Fibroblast of mammary gland (primary cell): ENCODE measurements at regions not wholly inside any gene's neighbourhood (a gene's known extent, or its start where the extent isn't known, plus 50 kb on each side); places are given as distances from the start of the nearest gene placed in this dataset.

Source experiments
- DNase-seq: peaks from one replicate; pipeline ENCODE4 v3.0.0-alpha.2; 2010; ENCODE audit warnings: low read depth
- H3K4me3 ChIP-seq: 2 replicates; pipeline ENCODE4 v1.5.1; 2011; ENCODE audit warnings: low read depth, mild to moderate bottlenecking, low read length, moderate library complexity; ENCODE audit not compliant: control insufficient read depth
- CTCF ChIP-seq: conservative IDR thresholded peaks from 2 replicates; pipeline ENCODE4 v1.5.1; 2011; ENCODE audit warnings: low read depth, low read length, inconsistent platforms; ENCODE audit not compliant: control insufficient read depth, insufficient read depth

- H3K4me3 ChIP-seq = no peak overlapping the region
- no peak for DNase-seq
- no peak for TF ChIP-seq CTCF
Measured at GRCh38 chr5:92594031-92594430, 987.0 kb downstream of the NR2F1-AS1 start.

GRCh38 chr5:92588876-92589275, 992.1 kb downstream of the NR2F1-AS1 start:
- DNase-seq = no peak
- TF ChIP-seq CTCF = no peak
- H3K4me3 ChIP-seq = no peak overlapping the region

- no peak overlapping the region for H3K4me3 ChIP-seq
- DNase-seq = no peak
- TF ChIP-seq CTCF = no peak
Measured at GRCh38 chr5:92581690-92582089, 999.3 kb downstream of the NR2F1-AS1 start.

- no peak for DNase-seq
- no peak overlapping the region for H3K4me3 ChIP-seq
- TF ChIP-seq CTCF = no peak
Measured at GRCh38 chr5:92581249-92581648, 999.8 kb downstream of the NR2F1-AS1 start.

GRCh38 chr5:92580814-92581213, 1000.2 kb downstream of the NR2F1-AS1 start:
- no peak for TF ChIP-seq CTCF
- DNase-seq = peak; percentile 8
- H3K4me3 ChIP-seq = no peak overlapping the region

GRCh38 chr5:92574023-92574422, 1007.0 kb downstream of the NR2F1-AS1 start:
- TF ChIP-seq CTCF = no peak
- H3K4me3 ChIP-seq = no peak overlapping the region
- DNase-seq = no peak

GRCh38 chr5:92568522-92568921, 1012.5 kb downstream of the NR2F1-AS1 start:
- no peak for DNase-seq
- H3K4me3 ChIP-seq = no peak overlapping the region
- no peak for TF ChIP-seq CTCF
